ENCODE measurements at regions not wholly inside any gene's neighbourhood (a gene's known extent, or its start where the extent isn't known, plus 50 kb on each side); places are given as distances from the start of the nearest gene placed in this dataset.

GRCh38 chr5:10898514-10898913, 137.5 kb upstream of the DAP start:
- peaks cover 26% of the 10 kb centered on the region for H3F3A ChIP-seq (ENCODE audit: low read depth)
- H3K4me1 ChIP-seq: peaks cover 24% of the 10 kb centered on the region
- no peak overlapping the region for H3K4me3 ChIP-seq
- H3K9ac ChIP-seq: no peak overlapping the region
- H3K36me3 Mint-ChIP-seq: no peaks in the 10 kb centered on the region
- DNase-seq (ENCODE audit: low spot score): peak; percentile 57
- H3K36me3 ChIP-seq: no peaks in the 10 kb centered on the region
- peaks cover 2% of the 10 kb centered on the region for H3K27me3 Mint-ChIP-seq (ENCODE audit: insufficient read depth, low read depth)
- peaks cover 39% of the 10 kb centered on the region for H3K4me1 Mint-ChIP-seq
- no peak overlapping the region for H3K27ac Mint-ChIP-seq
- no peaks in the 10 kb centered on the region for H3K79me2 ChIP-seq (ENCODE audit: low read depth)
- H3K4me2 ChIP-seq: no peak overlapping the region
- H3K9me3 ChIP-seq (ENCODE audit: low read depth): no peaks in the 10 kb centered on the region
- no peaks in the 10 kb centered on the region for H3K27me3 ChIP-seq
- H3K9me3 Mint-ChIP-seq: no peaks in the 10 kb centered on the region
- TF ChIP-seq EZH2 (IDR thresholded peaks at IDR 0.05): no peak
- no peak for TF ChIP-seq EZH2phosphoT487 (IDR thresholded peaks at IDR 0.05)
- TF ChIP-seq CTCF (IDR thresholded peaks at IDR 0.05): no peak
- H3K27ac ChIP-seq: peak overlapping the region; percentile 41
- H2AFZ ChIP-seq (replicated peaks): no peak overlapping the region
- no peak overlapping the region for H3K4me3 Mint-ChIP-seq
- H4K20me1 ChIP-seq (ENCODE audit: low read depth): no peaks in the 10 kb centered on the region

- Histone ChIP-seq H3K79me2 (ENCODE audit: low read depth) (no peaks in the 10 kb centered on the region), H3K9ac (no peak overlapping the region), H3F3A (ENCODE audit: low read depth) (peaks cover 26% of the 10 kb centered on the region), H4K20me1 (ENCODE audit: low read depth) (no peaks in the 10 kb centered on the region), H3K4me1 (peaks cover 24% of the 10 kb centered on the region), H3K4me3 (no peak overlapping the region), H3K4me2 (no peak overlapping the region), H3K27ac (no peak overlapping the region), H3K9me3 (ENCODE audit: low read depth) (no peaks in the 10 kb centered on the region), H3K36me3 (no peaks in the 10 kb centered on the region), H3K27me3 (no peaks in the 10 kb centered on the region), H2AFZ (replicated peaks) (no peak overlapping the region)
- Mint-ChIP-seq H3K4me3 (no peak overlapping the region), H3K27me3 (ENCODE audit: insufficient read depth, low read depth) (no peaks in the 10 kb centered on the region), H3K27ac (peak overlapping the region; percentile 1), H3K36me3 (no peaks in the 10 kb centered on the region), H3K4me1 (peaks cover 26% of the 10 kb centered on the region), H3K9me3 (peaks cover 4% of the 10 kb centered on the region)
- no peak for DNase-seq (ENCODE audit: low spot score)
- TF ChIP-seq CTCF (IDR thresholded peaks at IDR 0.05) (no peak), EZH2 (IDR thresholded peaks at IDR 0.05) (no peak), EZH2phosphoT487 (IDR thresholded peaks at IDR 0.05) (no peak)
Observed at GRCh38 chr5:10896016-10896415, 135.0 kb upstream of the DAP start.

GRCh38 chr5:10894445-10895054, 133.5 kb upstream of the DAP start:
- no peak overlapping the region for H3K4me2 ChIP-seq
- no peak overlapping the region for H3K4me3 ChIP-seq
- no peak overlapping the region for H3K9ac ChIP-seq
- peaks cover 17% of the 10 kb centered on the region for H3F3A ChIP-seq (ENCODE audit: low read depth)
- no peak overlapping the region for H2AFZ ChIP-seq (replicated peaks)
- H3K9me3 ChIP-seq (ENCODE audit: low read depth): no peaks in the 10 kb centered on the region
- no peaks in the 10 kb centered on the region for H3K36me3 Mint-ChIP-seq
- H3K4me3 Mint-ChIP-seq: no peak overlapping the region
- peaks cover 2% of the 10 kb centered on the region for H3K27me3 Mint-ChIP-seq (ENCODE audit: insufficient read depth, low read depth)
- H3K4me1 ChIP-seq: peaks cover 15% of the 10 kb centered on the region
- DNase-seq (ENCODE audit: low spot score): no peak
- H4K20me1 ChIP-seq (ENCODE audit: low read depth): no peaks in the 10 kb centered on the region
- H3K4me1 Mint-ChIP-seq: peaks cover 26% of the 10 kb centered on the region
- H3K36me3 ChIP-seq: no peaks in the 10 kb centered on the region
- H3K27ac ChIP-seq: no peak overlapping the region
- peaks cover 9% of the 10 kb centered on the region for H3K9me3 Mint-ChIP-seq
- peak overlapping the region; percentile 78 for H3K27ac Mint-ChIP-seq
- TF ChIP-seq CTCF (IDR thresholded peaks at IDR 0.05) (no peak), EZH2phosphoT487 (IDR thresholded peaks at IDR 0.05) (no peak)
- no peaks in the 10 kb centered on the region for H3K27me3 ChIP-seq
- no peaks in the 10 kb centered on the region for H3K79me2 ChIP-seq (ENCODE audit: low read depth)
